Mesenchymal stem cell (in vitro differentiated cells and primary cell): ENCODE measurements at regions not wholly inside any gene's neighbourhood (a gene's known extent, or its start where the extent isn't known, plus 50 kb on each side); places are given as distances from the start of the nearest gene placed in this dataset.

Source experiments
- DNase-seq: peaks from one replicate; pipeline ENCODE4 v3.0.0-alpha.2; 2013
- H2AFZ ChIP-seq: one replicate; pipeline ENCODE4 v1.6.1; 2013; ENCODE audit warnings: low read depth, mild to moderate bottlenecking, control low read depth, inconsistent platforms, low read length, moderate library complexity
- H2AK5ac ChIP-seq: 2 replicates; pipeline ENCODE4 v1.6.1; 2013; ENCODE audit warnings: low read length, moderate library complexity, mild to moderate bottlenecking, inconsistent platforms; ENCODE audit not compliant: severe bottlenecking
- H2BK120ac ChIP-seq: one replicate; pipeline ENCODE4 v1.6.1; 2013; ENCODE audit warnings: low read depth, mild to moderate bottlenecking, inconsistent platforms, low read length, moderate library complexity
- H2BK12ac ChIP-seq, 2 experiments: one replicate each; pipeline ENCODE4 v1.6.1; 2013; ENCODE audit warnings: inconsistent platforms in 2 of 2, low read length in 2 of 2, mild to moderate bottlenecking in 2 of 2, moderate library complexity in 2 of 2, control low read depth in 1 of 2
- H2BK15ac ChIP-seq: one replicate; pipeline ENCODE4 v1.6.1; 2013; ENCODE audit warnings: mild to moderate bottlenecking, low read depth, inconsistent platforms; ENCODE audit not compliant: poor library complexity, severe bottlenecking
- H2BK5ac ChIP-seq: 2 replicates; pipeline ENCODE4 v1.6.1; 2013; ENCODE audit warnings: low read depth, mild to moderate bottlenecking, low read length, control low read depth, inconsistent platforms; ENCODE audit not compliant: poor library complexity, severe bottlenecking
- H3K14ac ChIP-seq, 2 experiments: one replicate each; pipeline ENCODE4 v1.6.1; 2013; ENCODE audit warnings: inconsistent platforms in 2 of 2, low read length in 2 of 2, control low read depth in 1 of 2, mild to moderate bottlenecking in 1 of 2, moderate library complexity in 1 of 2
- H3K18ac ChIP-seq, 2 experiments: one replicate each; pipeline ENCODE4 v1.6.1; 2013; ENCODE audit warnings: inconsistent platforms in 2 of 2, low read length in 2 of 2, control low read depth in 1 of 2, low read depth in 1 of 2, mild to moderate bottlenecking in 1 of 2
- H3K23ac ChIP-seq, 2 experiments: one replicate each; pipeline ENCODE4 v1.6.1; 2013; ENCODE audit warnings: inconsistent platforms in 2 of 2, low read length in 2 of 2, mild to moderate bottlenecking in 2 of 2, moderate library complexity in 2 of 2, control low read depth in 1 of 2
- H3K27ac ChIP-seq: 2 replicates; pipeline ENCODE4 v1.5.1; 2013; ENCODE audit warnings: mild to moderate bottlenecking, moderate library complexity, low read length, control low read depth, inconsistent platforms; ENCODE audit not compliant: poor library complexity, severe bottlenecking
- H3K27me3 ChIP-seq, 2 experiments: 2 replicates each; pipeline versions ENCODE4 v1.6.1 to v1.7.0; 2013; ENCODE audit warnings: low read length in 2 of 2, mild to moderate bottlenecking in 2 of 2, moderate library complexity in 2 of 2, control low read depth in 1 of 2, inconsistent platforms in 1 of 2; ENCODE audit not compliant: control insufficient read depth in 1 of 2, insufficient read depth in 1 of 2
- H3K36me3 ChIP-seq, 2 experiments: 2 replicates each; pipeline versions ENCODE4 v1.6.1 to v1.7.0; 2013; ENCODE audit warnings: low read length in 2 of 2, control low read depth in 1 of 2, inconsistent platforms in 1 of 2, low read depth in 1 of 2, mild to moderate bottlenecking in 1 of 2; ENCODE audit not compliant: insufficient read depth in 2 of 2, control insufficient read depth in 1 of 2
- H3K4ac ChIP-seq, 2 experiments: one replicate each; pipeline ENCODE4 v1.6.1; 2013; ENCODE audit warnings: inconsistent platforms in 2 of 2, low read length in 2 of 2, mild to moderate bottlenecking in 2 of 2, moderate library complexity in 2 of 2, control low read depth in 1 of 2, low read depth in 1 of 2
- H3K4me1 ChIP-seq: 2 replicates; pipeline ENCODE4 v1.6.1; 2013; ENCODE audit warnings: low read depth, low read length, control low read depth; ENCODE audit not compliant: control insufficient read depth, insufficient read depth
- H3K4me2 ChIP-seq: 2 replicates; pipeline ENCODE4 v1.6.1; 2013; ENCODE audit warnings: low read length, mild to moderate bottlenecking, inconsistent platforms; ENCODE audit not compliant: poor library complexity, severe bottlenecking
- H3K4me3 ChIP-seq, 2 experiments: 2 replicates each; pipeline versions ENCODE4 v1.5.1 to v1.7.0; 2013; ENCODE audit warnings: low read length in 2 of 2, mild to moderate bottlenecking in 2 of 2, control low read depth in 1 of 2, low read depth in 1 of 2; ENCODE audit not compliant: insufficient read depth in 1 of 2
- H3K79me1 ChIP-seq: replicated peaks from 2 replicates; pipeline ENCODE4 v1.6.1; 2013; ENCODE audit warnings: mild to moderate bottlenecking, control low read depth, low read length, inconsistent platforms; ENCODE audit not compliant: poor library complexity, severe bottlenecking
- H3K9ac ChIP-seq: 2 replicates; pipeline ENCODE4 v1.7.0; 2013; ENCODE audit warnings: mild to moderate bottlenecking, low read length, moderate library complexity
- H3K9me3 ChIP-seq: 2 replicates; pipeline ENCODE4 v1.7.0; 2013; ENCODE audit warnings: mild to moderate bottlenecking, low read length; ENCODE audit not compliant: control insufficient read depth
- H4K8ac ChIP-seq: one replicate; pipeline ENCODE4 v1.6.1; 2013; ENCODE audit warnings: inconsistent platforms, mild to moderate bottlenecking, low read length, moderate library complexity
- H4K91ac ChIP-seq: one replicate; pipeline ENCODE4 v1.6.1; 2013; ENCODE audit warnings: mild to moderate bottlenecking, low read length, inconsistent platforms
- WGBS: methylation state at CpG from one replicate; pipeline ENCODE4 v1.1.7; 2013; ENCODE audit warnings: mixed read lengths; 5-methylcytosine and 5-hydroxymethylcytosine counted together

DNA sequence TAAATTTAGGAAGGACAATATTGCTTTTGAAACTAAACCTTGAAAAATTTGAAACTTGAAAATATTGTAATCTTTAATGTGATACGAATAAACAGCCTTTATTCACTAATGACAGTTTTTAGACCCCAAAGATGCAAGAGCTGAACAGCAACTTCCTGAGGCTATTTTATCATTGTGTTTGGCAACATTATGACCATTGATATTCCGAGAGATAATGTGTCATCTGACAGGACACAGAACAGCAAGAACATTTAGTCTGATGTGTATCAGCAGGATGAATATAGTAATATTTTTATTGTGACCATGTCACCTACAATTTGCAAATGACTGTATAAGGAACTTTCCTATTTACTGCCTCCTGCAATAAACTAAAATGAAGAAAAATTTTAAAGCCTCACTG lies 316.0 kb downstream of the ADAM29 start:
- Histone ChIP-seq H3K4ac (no peak overlapping the region), H2BK12ac (no peak overlapping the region), H2AK5ac (no peak overlapping the region), H3K9ac (no peak overlapping the region), H2BK15ac (no peak overlapping the region), H2BK5ac (no peak overlapping the region), H4K91ac (no peak overlapping the region), H3K36me3 (no peaks in the 10 kb centered on the region), H3K4me2 (no peak overlapping the region), H4K8ac (no peak overlapping the region), H3K9me3 (no peaks in the 10 kb centered on the region), H2BK120ac (no peak overlapping the region), H2AFZ (no peak overlapping the region), H3K27ac (no peak overlapping the region), H3K18ac (no peak overlapping the region), H3K27me3 (no peaks in the 10 kb centered on the region), H3K4me1 (no peaks in the 10 kb centered on the region), H3K4me3 (no peak overlapping the region), H3K14ac (no peak overlapping the region), H3K23ac (no peak overlapping the region), H3K79me1 (no peaks in the 10 kb centered on the region)
- 100% methylated on average over 1 of the region's 2 CpGs for WGBS
- DNase-seq, result no peak

DNA sequence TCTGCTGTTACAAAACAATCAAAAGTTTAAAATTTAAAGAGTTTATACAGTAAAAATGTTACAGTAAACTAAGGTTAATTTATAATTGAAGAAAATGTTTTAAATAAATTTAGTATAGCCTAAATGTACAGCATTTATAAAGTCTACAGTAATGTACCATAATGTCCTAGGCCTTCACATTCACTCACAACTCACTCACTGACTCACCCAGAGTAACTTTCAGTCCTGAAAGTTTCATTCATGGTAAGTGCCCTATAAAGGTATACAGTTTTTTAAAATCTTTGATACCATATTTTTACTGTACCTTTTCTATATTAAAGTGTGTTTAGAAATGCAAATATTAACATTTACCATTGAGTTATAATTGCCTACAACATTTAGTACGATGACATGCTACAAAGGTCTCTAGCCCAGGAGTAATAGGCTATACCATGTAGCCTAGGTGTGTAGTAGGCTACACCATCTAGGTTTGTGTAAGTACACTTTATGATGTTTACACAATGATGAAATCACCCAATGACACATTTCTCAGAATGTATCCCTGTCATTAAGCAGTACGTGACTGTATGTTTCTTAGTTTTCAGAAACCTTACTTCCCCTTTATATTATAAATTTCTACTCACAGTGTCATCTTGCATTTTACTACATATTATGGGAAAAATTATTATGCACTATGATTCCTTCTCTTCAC lies 320.8 kb downstream of the ADAM29 start:
- Histone ChIP-seq H2AFZ (no peak overlapping the region), H3K4me2 (no peak overlapping the region), H3K27me3 (no peaks in the 10 kb centered on the region), H2AK5ac (no peak overlapping the region), H3K4me1 (no peaks in the 10 kb centered on the region), H4K91ac (no peak overlapping the region), H3K79me1 (no peaks in the 10 kb centered on the region), H3K4me3 (no peak overlapping the region), H2BK120ac (no peak overlapping the region), H2BK5ac (no peak overlapping the region), H3K23ac (no peak overlapping the region), H3K9ac (no peak overlapping the region), H3K9me3 (no peaks in the 10 kb centered on the region), H3K18ac (no peak overlapping the region), H3K27ac (no peak overlapping the region), H2BK15ac (no peak overlapping the region), H3K36me3 (no peaks in the 10 kb centered on the region), H3K4ac (no peak overlapping the region), H2BK12ac (no peak overlapping the region), H4K8ac (no peak overlapping the region), H3K14ac (no peak overlapping the region)
- WGBS, result 100% methylated on average over 1 of the region's 2 CpGs
- no peak for DNase-seq

DNA sequence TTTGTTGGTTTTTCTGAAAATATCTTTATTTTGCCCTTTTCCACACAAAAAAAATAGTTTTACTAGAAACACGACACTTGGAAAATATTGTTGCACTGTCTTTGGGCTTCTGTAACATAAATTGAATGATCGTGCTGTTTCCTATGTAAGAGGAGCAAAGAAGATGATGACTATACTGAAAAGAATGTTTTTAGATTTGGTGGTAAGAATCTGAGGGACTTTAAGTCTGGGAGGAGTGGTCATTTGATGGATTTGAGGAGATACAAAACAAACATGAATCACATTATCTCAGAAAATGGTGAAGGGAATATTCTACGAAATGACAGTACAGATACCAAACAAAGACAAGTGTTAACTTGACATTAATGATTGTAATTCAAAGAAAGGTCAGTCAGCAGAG lies 328.8 kb downstream of the ADAM29 start:
- Histone ChIP-seq H2BK120ac (no peak overlapping the region), H2AFZ (no peak overlapping the region), H3K14ac (no peak overlapping the region), H2BK12ac (no peak overlapping the region), H4K8ac (no peak overlapping the region), H4K91ac (no peak overlapping the region), H3K9me3 (no peaks in the 10 kb centered on the region), H3K4me3 (no peak overlapping the region), H3K79me1 (no peaks in the 10 kb centered on the region), H3K27ac (no peak overlapping the region), H3K9ac (no peak overlapping the region), H3K18ac (no peak overlapping the region), H2BK15ac (no peak overlapping the region), H3K36me3 (no peaks in the 10 kb centered on the region), H2BK5ac (no peak overlapping the region), H3K23ac (no peak overlapping the region), H3K4me1 (no peaks in the 10 kb centered on the region), H3K27me3 (no peaks in the 10 kb centered on the region), H3K4ac (no peak overlapping the region), H2AK5ac (no peak overlapping the region), H3K4me2 (no peak overlapping the region)
- WGBS, result 46% methylated on average over 3 of the region's 3 CpGs
- no peak for DNase-seq

DNA sequence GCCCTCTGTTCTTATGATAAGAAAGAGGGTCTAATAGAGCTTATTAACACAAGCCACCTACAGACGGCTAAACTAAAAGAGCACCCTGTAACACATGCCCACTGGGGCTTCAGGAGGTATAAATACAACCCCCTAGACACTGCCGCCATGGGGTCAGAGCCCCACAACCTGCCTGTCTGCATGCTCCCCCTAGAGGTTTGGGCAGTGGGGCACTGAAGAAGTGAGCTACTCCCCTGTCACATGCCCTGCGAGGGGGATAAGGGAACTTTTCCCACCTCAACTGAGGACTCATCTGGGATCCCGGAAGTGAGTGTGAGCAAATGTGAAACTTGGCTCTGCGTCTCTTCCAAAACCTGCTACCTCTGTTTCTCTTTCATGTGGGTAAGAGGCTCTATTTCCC lies 334.5 kb downstream of the ADAM29 start:
- no peak overlapping the region for H4K91ac ChIP-seq
- H3K4me3 ChIP-seq, result no peak overlapping the region
- no peak overlapping the region for H3K27ac ChIP-seq
- H3K27me3 ChIP-seq, result no peaks in the 10 kb centered on the region
- no peak overlapping the region for H4K8ac ChIP-seq
- no peak overlapping the region for H3K9ac ChIP-seq
- H3K36me3 ChIP-seq, result no peaks in the 10 kb centered on the region
- H3K4me2 ChIP-seq, result no peak overlapping the region
- no peak for DNase-seq
- H3K9me3 ChIP-seq, result no peaks in the 10 kb centered on the region
- 95% methylated on average over 5 of the region's 5 CpGs for WGBS
- no peak overlapping the region for H3K14ac ChIP-seq
- no peaks in the 10 kb centered on the region for H3K4me1 ChIP-seq
- no peaks in the 10 kb centered on the region for H3K79me1 ChIP-seq
- H2BK5ac ChIP-seq, result no peak overlapping the region
- H2BK120ac ChIP-seq, result no peak overlapping the region
- H2AFZ ChIP-seq, result no peak overlapping the region
- H3K18ac ChIP-seq, result no peak overlapping the region
- H3K23ac ChIP-seq, result no peak overlapping the region
- no peak overlapping the region for H2BK15ac ChIP-seq
- no peak overlapping the region for H3K4ac ChIP-seq
- no peak overlapping the region for H2AK5ac ChIP-seq
- H2BK12ac ChIP-seq, result no peak overlapping the region
